WTC11 (cell line): ENCODE measurements at regions not wholly inside any gene's neighbourhood (a gene's known extent, or its start where the extent isn't known, plus 50 kb on each side); places are given as distances from the start of the nearest gene placed in this dataset.
"Not testable (repeated sequence)": the region's sequence is repeated elsewhere in the genome, so short reads cannot be mapped to it uniquely, and the experiment has no call there.

Source experiments
- CREM ChIP-seq: sonication (generic); formaldehyde crosslinking; IDR thresholded peaks from 2 replicates; pipeline ENCODE4 v1.8.1; 2022; ENCODE audit warnings: mild to moderate bottlenecking, missing genetic modification reagents, moderate library complexity
- CTCF ChIP-seq: fragments of 200-600 bp; IDR thresholded peaks from 2 replicates; pipeline ENCODE4 v1.8.0; 2022; ENCODE audit warnings: antibody characterized with exemption
- E2F4 ChIP-seq: sonication (generic); formaldehyde crosslinking; IDR thresholded peaks from 2 replicates; pipeline ENCODE4 v1.8.1; 2022; ENCODE audit warnings: low read depth, mild to moderate bottlenecking, moderate library complexity, missing genetic modification reagents, borderline replicate concordance
- ESRRA ChIP-seq: sonication (generic); formaldehyde crosslinking; IDR thresholded peaks from 2 replicates; pipeline ENCODE4 v1.8.1; 2022; ENCODE audit warnings: mild to moderate bottlenecking, missing genetic modification reagents, borderline replicate concordance
- ZNF423 ChIP-seq: fragments of 250-450 bp; sonication (Bioruptor Pico); IDR thresholded peaks from 2 replicates; pipeline ENCODE4 v2.1.2; 2022; ENCODE audit warnings: mild to moderate bottlenecking, moderate library complexity
- TF ChIP-seq, protein P1 (sequence below): sonication (generic); formaldehyde crosslinking; IDR thresholded peaks from 2 replicates; pipeline ENCODE4 v1.8.1; 2023; ENCODE audit warnings: mild to moderate bottlenecking, moderate library complexity, missing genetic modification reagents

GRCh38 chr1:144049365-144049764 lies 77.6 kb upstream of the FAM72C start:
- not testable (repeated sequence) for TF ChIP-seq CTCF; E2F4 (CRISPR knock-in tag); CREM; ZNF423 (CRISPR knock-in tag); ESRRA
- TF ChIP-seq, protein P1, sequence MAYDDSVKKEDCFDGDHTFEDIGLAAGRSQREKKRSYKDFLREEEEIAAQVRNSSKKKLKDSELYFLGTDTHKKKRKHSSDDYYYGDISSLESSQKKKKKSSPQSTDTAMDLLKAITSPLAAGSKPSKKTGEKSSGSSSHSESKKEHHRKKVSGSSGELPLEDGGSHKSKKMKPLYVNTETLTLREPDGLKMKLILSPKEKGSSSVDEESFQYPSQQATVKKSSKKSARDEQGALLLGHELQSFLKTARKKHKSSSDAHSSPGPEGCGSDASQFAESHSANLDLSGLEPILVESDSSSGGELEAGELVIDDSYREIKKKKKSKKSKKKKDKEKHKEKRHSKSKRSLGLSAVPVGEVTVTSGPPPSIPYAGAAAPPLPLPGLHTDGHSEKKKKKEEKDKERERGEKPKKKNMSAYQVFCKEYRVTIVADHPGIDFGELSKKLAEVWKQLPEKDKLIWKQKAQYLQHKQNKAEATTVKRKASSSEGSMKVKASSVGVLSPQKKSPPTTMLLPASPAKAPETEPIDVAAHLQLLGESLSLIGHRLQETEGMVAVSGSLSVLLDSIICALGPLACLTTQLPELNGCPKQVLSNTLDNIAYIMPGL (CRISPR knock-in tag) = not testable (repeated sequence)
